HepG2 (cell line): ENCODE measurements at regions not wholly inside any gene's neighbourhood (a gene's known extent, or its start where the extent isn't known, plus 50 kb on each side); places are given as distances from the start of the nearest gene placed in this dataset.

Experiments
- ATAC-seq: fragments of 200-7000 bp; cut with Tn5 transposase; 3 replicates; pipeline ENCODE4 v1.9.1; 2020; ENCODE audit warnings: mild to moderate bottlenecking, moderate library complexity
- BruUV-seq: library from RNA; stranded (reverse); fragments of 400-500 nt; replicated peaks from 2 replicates; lab custom pipeline; 2021; lab: Mats Ljungman, UMichigan
- CTCF ChIA-PET: fragments of 300-600 bp; formaldehyde crosslinking; extraction: SDS; loops from one replicate; lab custom pipeline; 2021; ENCODE audit warnings: low total read pairs, inconsistent platforms, low intra/inter-chr PET ratio; lab: Yijun Ruan, JAX
- POLR2A ChIA-PET: fragments of 350-600 bp; sonication (Branson Sonifier 250); formaldehyde crosslinking; loops from one replicate; lab custom pipeline; 2020; ENCODE audit warnings: antibody characterized with exemption, inconsistent platforms; lab: Yijun Ruan, JAX
- DNase-seq: peaks from one replicate; pipeline ENCODE4 v3.0.0-alpha.2; 2015; ENCODE audit warnings: low spot score
- FAIRE-seq: peaks from 3 replicates; lab custom pipeline; 2011; peaks lifted over from hg19 to GRCh38; lab: Jason Lieb, UNC
- H2AFZ ChIP-seq: one replicate; pipeline ENCODE4 v1.6.1; 2011; ENCODE audit warnings: low read length, inconsistent platforms
- H3K27ac ChIP-seq: fragments of 300-600 bp; 3 replicates; pipeline ENCODE4 v1.8.0; 2011; ENCODE audit warnings: mixed run types, mild to moderate bottlenecking, mixed read lengths, low read length, inconsistent platforms; ENCODE audit not compliant: insufficient read depth; ENCODE audit errors: extremely low read length
- H3K27me3 ChIP-seq, 2 experiments: fragments of 200-600 bp in 1 of 2; 2 replicates in 1 of 2; 3 replicates in 1 of 2; pipeline versions ENCODE4 v1.6.0 to v1.8.0; 2011; ENCODE audit warnings: low read length in 2 of 2, mild to moderate bottlenecking in 2 of 2, moderate library complexity in 2 of 2, inconsistent platforms in 1 of 2; ENCODE audit not compliant: insufficient read depth in 2 of 2, control insufficient read depth in 1 of 2
- H3K36me3 ChIP-seq, 2 experiments: fragments of 200-600 bp in 1 of 2; replicated peaks in 1 of 2; 2 replicates in 1 of 2; 3 replicates in 1 of 2; pipeline versions ENCODE4 v1.5.1 to v1.8.0; 2011; ENCODE audit warnings: low read length in 2 of 2, inconsistent platforms in 1 of 2; ENCODE audit not compliant: insufficient read depth in 2 of 2, control insufficient read depth in 1 of 2
- H3K4me1 ChIP-seq: 2 replicates; pipeline ENCODE4 v1.5.1; 2012; ENCODE audit warnings: low read length, inconsistent platforms; ENCODE audit not compliant: insufficient read depth
- H3K4me2 ChIP-seq: 2 replicates; pipeline ENCODE4 v1.6.0; 2011; ENCODE audit warnings: low read depth, low read length, inconsistent platforms
- H3K4me3 ChIP-seq, 3 experiments: fragments of 200-600 bp in 1 of 3; sonication (generic), shearing (Covaris generic) in 1 of 3; replicated peaks in 1 of 3; 2 replicates each; pipeline ENCODE4 v1.5.1; 2011 to 2016; ENCODE audit warnings: low read length in 3 of 3, inconsistent platforms in 2 of 3, low read depth in 2 of 3, mild to moderate bottlenecking in 2 of 3, control low read depth in 1 of 3, mixed read lengths in 1 of 3; ENCODE audit not compliant: insufficient read depth in 1 of 3
- H3K79me2 ChIP-seq: one replicate; pipeline ENCODE4 v1.6.1; 2011; ENCODE audit warnings: low read length, inconsistent platforms; ENCODE audit not compliant: insufficient read depth
- H3K9ac ChIP-seq: 2 replicates; pipeline ENCODE4 v1.6.0; 2011; ENCODE audit warnings: mild to moderate bottlenecking, low read depth, low read length, inconsistent platforms; ENCODE audit not compliant: insufficient read depth
- H3K9me3 ChIP-seq: 2 replicates; pipeline ENCODE4 v1.5.1; 2012; ENCODE audit warnings: mild to moderate bottlenecking, low read length
- H4K20me1 ChIP-seq: 2 replicates; pipeline ENCODE4 v1.6.0; 2011; ENCODE audit warnings: inconsistent platforms, mild to moderate bottlenecking, low read length, moderate library complexity; ENCODE audit not compliant: insufficient read depth
- GABPB1 ChIP-seq: IDR thresholded peaks from 2 replicates; pipeline ENCODE4 v1.6.1; 2016; ENCODE audit warnings: mild to moderate bottlenecking, missing genetic modification reagents, moderate library complexity, missing compliant biosample characterization
- HOXA5 ChIP-seq: sonication (generic); formaldehyde crosslinking; IDR thresholded peaks from 2 replicates; pipeline ENCODE4 v1.4.0; 2020; ENCODE audit warnings: missing genetic modification reagents
- XBP1 ChIP-seq: sonication (generic); formaldehyde crosslinking; IDR thresholded peaks from 2 replicates; pipeline ENCODE4 v1.5.0; 2020; ENCODE audit warnings: missing genetic modification reagents
- ZNF451 ChIP-seq: sonication (generic); formaldehyde crosslinking; IDR thresholded peaks from 2 replicates; pipeline ENCODE4 v1.5.0; 2020; ENCODE audit warnings: mild to moderate bottlenecking, missing genetic modification reagents
- WGBS: methylation state at CpG from one replicate; pipeline ENCODE4 v1.1.6; 2017; ENCODE audit warnings: low lambda C conversion rate; 5-methylcytosine and 5-hydroxymethylcytosine counted together
- in situ Hi-C: cut with HindIII; loops from 2 replicates; pipeline ENCODE4 v1.10.0; 2017; ENCODE audit warnings: low pct_unique_long_range_greater_than_20kb; ENCODE audit not compliant: extremely low pct_ligation_motif_present
- intact Hi-C: fragments of 100-400 bp; cut with micrococcal nuclease; formaldehyde crosslinking; loops from one replicate; pipeline ENCODE4 v1.10.0; 2022; ENCODE audit not compliant: unreplicated experiment
- TF ChIP-seq, protein P1 (sequence below): sonication (generic); formaldehyde crosslinking; conservative IDR thresholded peaks from 2 replicates; pipeline ENCODE4 v1.4.0; 2020; ENCODE audit warnings: missing genetic modification reagents
- TF ChIP-seq, protein P2 (sequence below): sonication (generic); IDR thresholded peaks from 2 replicates; pipeline ENCODE4 v1.6.1; 2016; ENCODE audit warnings: low read depth, borderline replicate concordance

- no peaks in the 10 kb centered on the region for H3K79me2 ChIP-seq
- FAIRE-seq (no peak), DNase-seq (no peak), ATAC-seq (no peak)
- ChIA-PET CTCF (no interaction called here), POLR2A (no interaction called here)
- no peak overlapping the region for H2AFZ ChIP-seq
- no peak overlapping the region for H3K4me3 ChIP-seq
- WGBS, result 6% methylated on average over 2 of the region's 5 CpGs
- H3K36me3 ChIP-seq, result no peaks in the 10 kb centered on the region
- in situ Hi-C loops, result no loop called here
- TF ChIP-seq, protein P1, sequence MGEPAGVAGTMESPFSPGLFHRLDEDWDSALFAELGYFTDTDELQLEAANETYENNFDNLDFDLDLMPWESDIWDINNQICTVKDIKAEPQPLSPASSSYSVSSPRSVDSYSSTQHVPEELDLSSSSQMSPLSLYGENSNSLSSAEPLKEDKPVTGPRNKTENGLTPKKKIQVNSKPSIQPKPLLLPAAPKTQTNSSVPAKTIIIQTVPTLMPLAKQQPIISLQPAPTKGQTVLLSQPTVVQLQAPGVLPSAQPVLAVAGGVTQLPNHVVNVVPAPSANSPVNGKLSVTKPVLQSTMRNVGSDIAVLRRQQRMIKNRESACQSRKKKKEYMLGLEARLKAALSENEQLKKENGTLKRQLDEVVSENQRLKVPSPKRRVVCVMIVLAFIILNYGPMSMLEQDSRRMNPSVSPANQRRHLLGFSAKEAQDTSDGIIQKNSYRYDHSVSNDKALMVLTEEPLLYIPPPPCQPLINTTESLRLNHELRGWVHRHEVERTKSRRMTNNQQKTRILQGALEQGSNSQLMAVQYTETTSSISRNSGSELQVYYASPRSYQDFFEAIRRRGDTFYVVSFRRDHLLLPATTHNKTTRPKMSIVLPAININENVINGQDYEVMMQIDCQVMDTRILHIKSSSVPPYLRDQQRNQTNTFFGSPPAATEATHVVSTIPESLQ, result no peak
- TF ChIP-seq ZNF451 (CRISPR knock-in tag), result no peak
- no peak for TF ChIP-seq HOXA5 (CRISPR knock-in tag)
- TF ChIP-seq, protein P2, sequence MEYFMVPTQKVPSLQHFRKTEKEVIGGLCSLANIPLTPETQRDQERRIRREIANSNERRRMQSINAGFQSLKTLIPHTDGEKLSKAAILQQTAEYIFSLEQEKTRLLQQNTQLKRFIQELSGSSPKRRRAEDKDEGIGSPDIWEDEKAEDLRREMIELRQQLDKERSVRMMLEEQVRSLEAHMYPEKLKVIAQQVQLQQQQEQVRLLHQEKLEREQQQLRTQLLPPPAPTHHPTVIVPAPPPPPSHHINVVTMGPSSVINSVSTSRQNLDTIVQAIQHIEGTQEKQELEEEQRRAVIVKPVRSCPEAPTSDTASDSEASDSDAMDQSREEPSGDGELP, result no peak
- TF ChIP-seq XBP1 (CRISPR knock-in tag), result no peak
- no peak for TF ChIP-seq GABPB1 (CRISPR knock-in tag)
- H3K9ac ChIP-seq, result no peak overlapping the region
- H3K27ac ChIP-seq, result no peak overlapping the region
- no TSS peak for BruUV-seq
- H3K4me2 ChIP-seq, result no peak overlapping the region
- intact Hi-C loops, result loop anchor here (10.0 kb wide), 1 partner anchor 1125 kb away; no protein-coding TSS in a partner anchor
- no peaks in the 10 kb centered on the region for H4K20me1 ChIP-seq
- peaks cover 0 to 4% of the 10 kb centered on the region in 2 experiments; a peak in 1 of 5 replicates for H3K27me3 ChIP-seq
- H3K9me3 ChIP-seq, result no peaks in the 10 kb centered on the region
- no peaks in the 10 kb centered on the region for H3K4me1 ChIP-seq
Measured at GRCh38 chr1:5239911-5240310, 585.5 kb downstream of the AJAP1 start.
